KMS-11 (cell line): ENCODE measurements at regions not wholly inside any gene's neighbourhood (a gene's known extent, or its start where the extent isn't known, plus 50 kb on each side); places are given as distances from the start of the nearest gene placed in this dataset.
A peak's percentile ranks its signal among the peaks of the same experiment; 100 is the strongest.

Experiments used
- H2AFZ ChIP-seq: fragments of 200-600 bp; sonication (generic); 2 replicates; pipeline ENCODE4 v1.6.1; 2016; ENCODE audit warnings: antibody characterized with exemption, mixed run types, low read depth
- H3K27ac ChIP-seq: fragments of 200-600 bp; sonication (generic); 2 replicates; pipeline ENCODE4 v1.6.1; 2016; ENCODE audit warnings: mild to moderate bottlenecking, mixed run types
- H3K27me3 ChIP-seq: fragments of 200-600 bp; sonication (generic); 2 replicates; pipeline ENCODE4 v1.6.1; 2017; ENCODE audit warnings: mild to moderate bottlenecking, low read depth, mixed run types, moderate library complexity; ENCODE audit not compliant: insufficient read depth
- H3K36me3 ChIP-seq: fragments of 200-600 bp; sonication (generic); 2 replicates; pipeline ENCODE4 v1.6.1; 2017; ENCODE audit warnings: mild to moderate bottlenecking, mixed run types; ENCODE audit not compliant: insufficient read depth
- H3K4me1 ChIP-seq: fragments of 200-600 bp; sonication (generic); 2 replicates; pipeline ENCODE4 v1.6.1; 2016; ENCODE audit warnings: mild to moderate bottlenecking, low read depth, mixed run types; ENCODE audit not compliant: poor library complexity, severe bottlenecking
- H3K4me2 ChIP-seq: fragments of 200-600 bp; sonication (generic); 2 replicates; pipeline ENCODE4 v1.7.0; 2016; ENCODE audit warnings: mild to moderate bottlenecking, mixed run types
- H3K4me3 ChIP-seq: fragments of 200-600 bp; sonication (generic); IDR thresholded peaks from 2 replicates; pipeline ENCODE4 v1.6.1; 2017; ENCODE audit warnings: low read depth, low read length, mixed read lengths; ENCODE audit not compliant: insufficient read depth
- H3K79me2 ChIP-seq: fragments of 200-600 bp; sonication (generic); 2 replicates; pipeline ENCODE4 v1.6.1; 2016; ENCODE audit warnings: low read depth, mixed run types; ENCODE audit not compliant: insufficient read depth
- H3K9ac ChIP-seq: fragments of 200-600 bp; sonication (generic); 2 replicates; pipeline ENCODE4 v1.6.1; 2016; ENCODE audit warnings: mild to moderate bottlenecking, mixed run types
- H4K20me1 ChIP-seq: fragments of 200-600 bp; sonication (generic); 2 replicates; pipeline ENCODE4 v1.6.1; 2016; ENCODE audit warnings: mild to moderate bottlenecking, mixed run types; ENCODE audit not compliant: insufficient read depth
- CTCF ChIP-seq: fragments of 200-600 bp; sonication (generic); conservative IDR thresholded peaks from 2 replicates; pipeline ENCODE4 v1.6.1; 2017; ENCODE audit warnings: low read depth, mild to moderate bottlenecking, antibody characterized with exemption, low read length, moderate library complexity, mixed read lengths

GRCh38 chr2:105181282-105181681 lies 60.3 kb upstream of the GPR45 start:
- H3K36me3 ChIP-seq = no peaks in the 10 kb centered on the region
- no peak overlapping the region for H3K9ac ChIP-seq
- H3K27ac ChIP-seq = no peak overlapping the region
- no peak overlapping the region for H2AFZ ChIP-seq
- no peak overlapping the region for H3K4me2 ChIP-seq
- peaks cover 19% of the 10 kb centered on the region for H3K4me1 ChIP-seq
- no peaks in the 10 kb centered on the region for H3K79me2 ChIP-seq
- no peaks in the 10 kb centered on the region for H3K27me3 ChIP-seq
- no peak for TF ChIP-seq CTCF
- H3K4me3 ChIP-seq = no peak overlapping the region
- no peaks in the 10 kb centered on the region for H4K20me1 ChIP-seq

GRCh38 chr2:105183555-105184323 lies 57.8 kb upstream of the GPR45 start:
- no peak overlapping the region for H3K9ac ChIP-seq
- H3K27ac ChIP-seq = no peak overlapping the region
- H3K4me1 ChIP-seq = peaks cover 41% of the 10 kb centered on the region
- peak overlapping the region; percentile 45; the same call in 1 of the 2 replicates for H3K4me2 ChIP-seq
- no peak for TF ChIP-seq CTCF
- H3K79me2 ChIP-seq = no peaks in the 10 kb centered on the region
- H3K4me3 ChIP-seq = no peak overlapping the region
- H3K36me3 ChIP-seq = no peaks in the 10 kb centered on the region
- no peak overlapping the region for H2AFZ ChIP-seq
- no peaks in the 10 kb centered on the region for H4K20me1 ChIP-seq
- H3K27me3 ChIP-seq = no peaks in the 10 kb centered on the region

GRCh38 chr2:105184420-105184819 lies 57.1 kb upstream of the GPR45 start:
- H3K9ac ChIP-seq = no peak overlapping the region
- no peaks in the 10 kb centered on the region for H3K36me3 ChIP-seq
- TF ChIP-seq CTCF = no peak
- no peak overlapping the region for H3K27ac ChIP-seq
- no peaks in the 10 kb centered on the region for H3K27me3 ChIP-seq
- H3K4me2 ChIP-seq = peak overlapping the region; percentile 45; the same call in 1 of the 2 replicates
- peaks cover 48% of the 10 kb centered on the region for H3K4me1 ChIP-seq
- H3K79me2 ChIP-seq = no peaks in the 10 kb centered on the region
- H3K4me3 ChIP-seq = no peak overlapping the region
- no peaks in the 10 kb centered on the region for H4K20me1 ChIP-seq
- H2AFZ ChIP-seq = no peak overlapping the region

GRCh38 chr2:105186967-105187498 lies 54.5 kb upstream of the GPR45 start:
- Histone ChIP-seq H3K79me2 (no peaks in the 10 kb centered on the region), H3K36me3 (no peaks in the 10 kb centered on the region), H3K4me3 (no peak overlapping the region), H4K20me1 (no peaks in the 10 kb centered on the region), H3K4me1 (peaks cover 51% of the 10 kb centered on the region), H3K27ac (no peak overlapping the region), H3K27me3 (no peaks in the 10 kb centered on the region), H3K4me2 (no peak overlapping the region), H2AFZ (no peak overlapping the region), H3K9ac (no peak overlapping the region)
- no peak for TF ChIP-seq CTCF
